Endothelial cell of umbilical vein (primary cell): ENCODE measurements at regions not wholly inside any gene's neighbourhood (a gene's known extent, or its start where the extent isn't known, plus 50 kb on each side); places are given as distances from the start of the nearest gene placed in this dataset.

ENCODE experiments used
- BruUV-seq: library from RNA; stranded (reverse); fragments of 400-500 nt; replicated peaks from 2 replicates; lab custom pipeline; 2021; lab: Mats Ljungman, UMichigan
- CTCF ChIA-PET: fragments of 300-600, 350-600 bp; sonication (Branson Sonifier 250); formaldehyde crosslinking; loops from one replicate; lab custom pipeline; 2021; ENCODE audit warnings: antibody characterized with exemption, inconsistent platforms; lab: Charles Lee
- POLR2A ChIA-PET: fragments of 300-600, 350-600 bp; sonication (Branson Sonifier 250); formaldehyde crosslinking; loops from one replicate; lab custom pipeline; 2021; ENCODE audit warnings: antibody characterized with exemption, inconsistent platforms; lab: Charles Lee
- DNase-seq: peaks from one replicate; pipeline ENCODE4 v3.0.0-alpha.2; 2011; ENCODE audit warnings: low read depth, low spot score
- FAIRE-seq: peaks from 2 replicates; lab custom pipeline; 2011; peaks lifted over from hg19 to GRCh38; lab: Jason Lieb, UNC
- H2AFZ ChIP-seq: 2 replicates; pipeline ENCODE4 v1.6.0; 2012; ENCODE audit warnings: low read depth, low read length, control low read depth, inconsistent platforms
- H3K27ac ChIP-seq: 2 replicates; pipeline ENCODE4 v1.5.1; 2011; ENCODE audit warnings: low read depth, mild to moderate bottlenecking, control low read depth, low read length, moderate library complexity; ENCODE audit not compliant: insufficient read depth
- H3K27me3 ChIP-seq, 2 experiments: 2 replicates each; pipeline versions ENCODE4 v1.6.0 to v1.6.1; 2011; ENCODE audit warnings: low read length in 2 of 2, mixed read lengths in 1 of 2; ENCODE audit not compliant: control insufficient read depth in 2 of 2, insufficient read depth in 2 of 2
- H3K36me3 ChIP-seq, 2 experiments: 2 replicates in 1 of 2; 3 replicates in 1 of 2; pipeline ENCODE4 v1.5.1; 2011; ENCODE audit warnings: low read length in 2 of 2, mild to moderate bottlenecking in 1 of 2, moderate library complexity in 1 of 2; ENCODE audit not compliant: control insufficient read depth in 2 of 2, insufficient read depth in 2 of 2; ENCODE audit errors: extremely low read depth in 1 of 2
- H3K4me1 ChIP-seq: 3 replicates; pipeline ENCODE4 v1.5.1; 2011; ENCODE audit warnings: mild to moderate bottlenecking, low read length; ENCODE audit not compliant: control insufficient read depth, insufficient read depth; ENCODE audit errors: extremely low read depth
- H3K4me2 ChIP-seq: 2 replicates; pipeline ENCODE4 v1.6.1; 2011; ENCODE audit warnings: low read length, control low read depth, mixed read lengths; ENCODE audit not compliant: insufficient read depth
- H3K4me3 ChIP-seq, 3 experiments: fragments of 200-600 bp in 1 of 3; sonication (generic), shearing (Covaris generic) in 1 of 3; replicated peaks in 1 of 3; 2 replicates each; pipeline ENCODE4 v1.5.1; 2011 to 2016; ENCODE audit warnings: control low read depth in 3 of 3, low read length in 3 of 3, mild to moderate bottlenecking in 2 of 3, inconsistent platforms in 1 of 3, low read depth in 1 of 3, moderate library complexity in 1 of 3; ENCODE audit not compliant: insufficient read depth in 1 of 3
- H3K79me2 ChIP-seq: 2 replicates; pipeline ENCODE4 v1.6.0; 2012; ENCODE audit warnings: low read length, inconsistent platforms; ENCODE audit not compliant: control insufficient read depth, insufficient read depth
- H3K9ac ChIP-seq: replicated peaks from 2 replicates; pipeline ENCODE3; 2011; ENCODE audit warnings: low read length, control low read depth; ENCODE audit not compliant: insufficient read depth; ENCODE audit errors: extremely low read depth
- H3K9me1 ChIP-seq: replicated peaks from 3 replicates; pipeline ENCODE4 v1.6.0; 2011; ENCODE audit warnings: mild to moderate bottlenecking, low read length; ENCODE audit not compliant: control insufficient read depth, insufficient read depth; ENCODE audit errors: extremely low read depth
- H3K9me3 ChIP-seq: replicated peaks from 2 replicates; pipeline ENCODE4 v1.5.1; 2012; ENCODE audit warnings: low read length, inconsistent platforms; ENCODE audit not compliant: control insufficient read depth, insufficient read depth
- H4K20me1 ChIP-seq: replicated peaks from 2 replicates; pipeline ENCODE3; 2011; ENCODE audit warnings: mild to moderate bottlenecking, low read length; ENCODE audit not compliant: control insufficient read depth, insufficient read depth; ENCODE audit errors: extremely low read depth
- FOS ChIP-seq: IDR thresholded peaks from 2 replicates; pipeline ENCODE4 v1.6.1; 2011; ENCODE audit warnings: mild to moderate bottlenecking, low read length, moderate library complexity, borderline replicate concordance; ENCODE audit not compliant: insufficient read depth
- JUN ChIP-seq: IDR thresholded peaks from 2 replicates; pipeline ENCODE4 v1.6.1; 2011; ENCODE audit warnings: borderline replicate concordance, low read depth; ENCODE audit not compliant: insufficient read length, insufficient read depth
- dilution Hi-C: fragments of 300-500 bp; cut with MboI; formaldehyde crosslinking; loops from one replicate; pipeline ENCODE4 v1.15.0; 2019; ENCODE audit warnings: low sequenced_read_pairs; ENCODE audit not compliant: extremely low pct_ligation_motif_present
- intact Hi-C: fragments of 100-400 bp; cut with micrococcal nuclease; formaldehyde crosslinking; loops from one replicate; pipeline ENCODE4 v1.10.0; 2022
- TF ChIP-seq, protein P1 (sequence below): IDR thresholded peaks from 2 replicates; pipeline ENCODE4 v1.6.1; 2011; ENCODE audit not compliant: insufficient read depth, insufficient read length
- TF ChIP-seq, protein P2 (sequence below), 2 donors: IDR thresholded peaks; 1 replicate in 1 of 2; 2 replicates in 1 of 2; pipeline ENCODE4 v1.5.1; 2011; ENCODE audit warnings: low read length in 2 of 2, mild to moderate bottlenecking in 2 of 2, moderate library complexity in 2 of 2, control low read depth in 1 of 2, inconsistent platforms in 1 of 2, low read depth in 1 of 2; ENCODE audit not compliant: insufficient read depth in 1 of 2; ENCODE audit errors: extremely low read depth in 1 of 2

GRCh38 chr2:37829616-37830395 lies 95.3 kb upstream of the RMDN2 start:
- Histone ChIP-seq H3K4me3 (no peak overlapping the region), H3K79me2 (no peaks in the 10 kb centered on the region), H3K9me3 (no peaks in the 10 kb centered on the region), H3K27me3 (no peaks in the 10 kb centered on the region), H3K4me1 (peaks cover 32% of the 10 kb centered on the region), H4K20me1 (no peaks in the 10 kb centered on the region), H3K36me3 (no peaks in the 10 kb centered on the region), H3K27ac (peak overlapping the region; percentile 84), H3K9me1 (no peaks in the 10 kb centered on the region), H3K4me2 (peak overlapping the region; percentile 40), H3K9ac (peak overlapping the region; percentile 10), H2AFZ (peak overlapping the region; percentile 16)
- TF ChIP-seq, protein P1, sequence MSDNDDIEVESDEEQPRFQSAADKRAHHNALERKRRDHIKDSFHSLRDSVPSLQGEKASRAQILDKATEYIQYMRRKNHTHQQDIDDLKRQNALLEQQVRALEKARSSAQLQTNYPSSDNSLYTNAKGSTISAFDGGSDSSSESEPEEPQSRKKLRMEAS = no peak
- TF ChIP-seq FOS = no peak
- no peak for TF ChIP-seq JUN
- TF ChIP-seq, protein P2, sequence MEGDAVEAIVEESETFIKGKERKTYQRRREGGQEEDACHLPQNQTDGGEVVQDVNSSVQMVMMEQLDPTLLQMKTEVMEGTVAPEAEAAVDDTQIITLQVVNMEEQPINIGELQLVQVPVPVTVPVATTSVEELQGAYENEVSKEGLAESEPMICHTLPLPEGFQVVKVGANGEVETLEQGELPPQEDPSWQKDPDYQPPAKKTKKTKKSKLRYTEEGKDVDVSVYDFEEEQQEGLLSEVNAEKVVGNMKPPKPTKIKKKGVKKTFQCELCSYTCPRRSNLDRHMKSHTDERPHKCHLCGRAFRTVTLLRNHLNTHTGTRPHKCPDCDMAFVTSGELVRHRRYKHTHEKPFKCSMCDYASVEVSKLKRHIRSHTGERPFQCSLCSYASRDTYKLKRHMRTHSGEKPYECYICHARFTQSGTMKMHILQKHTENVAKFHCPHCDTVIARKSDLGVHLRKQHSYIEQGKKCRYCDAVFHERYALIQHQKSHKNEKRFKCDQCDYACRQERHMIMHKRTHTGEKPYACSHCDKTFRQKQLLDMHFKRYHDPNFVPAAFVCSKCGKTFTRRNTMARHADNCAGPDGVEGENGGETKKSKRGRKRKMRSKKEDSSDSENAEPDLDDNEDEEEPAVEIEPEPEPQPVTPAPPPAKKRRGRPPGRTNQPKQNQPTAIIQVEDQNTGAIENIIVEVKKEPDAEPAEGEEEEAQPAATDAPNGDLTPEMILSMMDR (IDR thresholded peaks at IDR 0.05; ENCODE audit: extremely low read depth in 1 of 2, insufficient read depth in 1 of 2, low read depth in 1 of 2, low read length in 2 of 2) = no peak
- FAIRE-seq (no peak), DNase-seq (peak; percentile 15)
- intact Hi-C loops (loop anchor here (1.0 to 5.0 kb wide), 7 partner anchors 158 to 440 kb away; no protein-coding TSS in a partner anchor), dilution Hi-C loops (no loop called here)
- POLR2A ChIA-PET = interaction anchor here (0.6 to 1.0 kb wide), 2 partner anchors 27 to 416 kb away, joined by 4 read pairs; no protein-coding TSS in a partner anchor
- CTCF ChIA-PET = interaction anchor here (1.0 to 11.5 kb wide), 7 partner anchors 20 to 433 kb away, joined by 3 to 506 read pairs (median 7); no protein-coding TSS in a partner anchor
- BruUV-seq = TSS peak; percentile 83
